H1 (cell line): ENCODE measurements at regions not wholly inside any gene's neighbourhood (a gene's known extent, or its start where the extent isn't known, plus 50 kb on each side); places are given as distances from the start of the nearest gene placed in this dataset.

Source experiments
- CTCF ChIA-PET: fragments of 300-600 bp; sonication (Branson Sonifier 250); formaldehyde crosslinking; loops from one replicate; lab custom pipeline; 2021; ENCODE audit not compliant: partially characterized antibody; lab: Charles Lee
- POLR2A ChIA-PET: fragments of 300-600 bp; sonication (Branson Sonifier 250); formaldehyde crosslinking; loops from one replicate; lab custom pipeline; 2021; ENCODE audit warnings: inconsistent platforms; ENCODE audit not compliant: partially characterized antibody; lab: Charles Lee
- DNase-seq, 2 experiments: peaks; one replicate each; pipeline versions ENCODE4 v3.0.0 to v3.0.0-alpha.2; 2010 to 2022; ENCODE audit warnings: low spot score in 2 of 2, low read depth in 1 of 2, mixed read lengths in 1 of 2
- FAIRE-seq: peaks from 2 replicates; lab custom pipeline; 2011; peaks lifted over from hg19 to GRCh38; lab: Jason Lieb, UNC
- H2AFZ ChIP-seq: 2 replicates; pipeline ENCODE4 v1.8.1; 2012; ENCODE audit warnings: low read length, inconsistent platforms
- H2AK5ac ChIP-seq: 2 replicates; pipeline ENCODE4 v1.6.1; 2013; ENCODE audit warnings: low read depth, low read length
- H2BK120ac ChIP-seq: replicated peaks from 2 replicates; pipeline ENCODE3; 2013; ENCODE audit warnings: low read depth, low read length, inconsistent platforms
- H2BK12ac ChIP-seq: 2 replicates; pipeline ENCODE4 v1.6.1; 2013; ENCODE audit warnings: low read depth, low read length
- H2BK15ac ChIP-seq: 2 replicates; pipeline ENCODE4 v1.6.1; 2013; ENCODE audit warnings: low read length
- H2BK20ac ChIP-seq: 2 replicates; pipeline ENCODE4 v1.6.1; 2013; ENCODE audit warnings: low read length
- H2BK5ac ChIP-seq: 2 replicates; pipeline ENCODE4 v1.6.1; 2013; ENCODE audit warnings: low read depth, low read length
- H3K14ac ChIP-seq: 2 replicates; pipeline ENCODE4 v1.6.1; 2013; ENCODE audit warnings: inconsistent platforms; ENCODE audit not compliant: insufficient read length
- H3K18ac ChIP-seq: 2 replicates; pipeline ENCODE4 v1.6.1; 2013; ENCODE audit warnings: low read length; ENCODE audit errors: extremely low read depth
- H3K23ac ChIP-seq: 2 replicates; pipeline ENCODE4 v1.6.1; 2013; ENCODE audit warnings: inconsistent platforms; ENCODE audit not compliant: insufficient read length
- H3K23me2 ChIP-seq: 2 replicates; pipeline ENCODE4 v1.6.1; 2013; ENCODE audit warnings: low read depth, low read length
- H3K27ac ChIP-seq: 2 replicates; pipeline ENCODE4 v1.6.1; 2011; ENCODE audit warnings: low read depth, low read length, inconsistent platforms
- H3K27me3 ChIP-seq, 4 experiments: replicated peaks in 1 of 4; 1 replicate in 1 of 4; 2 replicates in 3 of 4; pipeline versions ENCODE4 v1.6.1 to v1.8.1; 2011 to 2013; ENCODE audit warnings: low read length in 3 of 4, mild to moderate bottlenecking in 3 of 4, inconsistent platforms in 2 of 4, mixed read lengths in 2 of 4, moderate library complexity in 1 of 4; ENCODE audit not compliant: control insufficient read depth in 3 of 4, insufficient read depth in 3 of 4; ENCODE audit errors: extremely low read depth in 1 of 4
- H3K36me3 ChIP-seq, 4 experiments: 2 replicates each; pipeline versions ENCODE4 v1.6.1 to v1.8.1; 2011 to 2013; ENCODE audit warnings: mild to moderate bottlenecking in 4 of 4, low read length in 3 of 4, moderate library complexity in 2 of 4, control low read depth in 1 of 4, inconsistent platforms in 1 of 4; ENCODE audit not compliant: insufficient read depth in 4 of 4, control insufficient read depth in 2 of 4
- H3K4ac ChIP-seq: replicated peaks from 2 replicates; pipeline ENCODE3; 2013; ENCODE audit warnings: low read length, low read depth, mixed read lengths, inconsistent platforms; ENCODE audit not compliant: insufficient read length
- H3K4me1 ChIP-seq, 4 experiments: replicated peaks in 1 of 4; 1 replicate in 1 of 4; 2 replicates in 3 of 4; pipeline versions ENCODE4 v1.6.1 to v1.8.1; 2011 to 2013; ENCODE audit warnings: low read length in 3 of 4, inconsistent platforms in 2 of 4, mixed read lengths in 1 of 4; ENCODE audit not compliant: insufficient read depth in 4 of 4, control insufficient read depth in 3 of 4
- H3K4me2 ChIP-seq, 2 experiments: 2 replicates each; pipeline versions ENCODE4 v1.6.1 to v1.8.1; 2011 to 2013; ENCODE audit warnings: low read depth in 2 of 2, low read length in 2 of 2, control low read depth in 1 of 2, inconsistent platforms in 1 of 2, mild to moderate bottlenecking in 1 of 2; ENCODE audit not compliant: insufficient read depth in 1 of 2
- H3K4me3 ChIP-seq, 4 experiments: fragments of 200-600, 300-600 bp in 1 of 4; sonication (generic), shearing (Covaris generic), sonication (Bioruptor Twin) in 1 of 4; 2 replicates each; pipeline versions ENCODE4 v1.5.1 to v1.8.1; 2011 to 2016; ENCODE audit warnings: low read length in 4 of 4, low read depth in 3 of 4, control low read depth in 2 of 4, inconsistent platforms in 2 of 4, mild to moderate bottlenecking in 2 of 4, mixed read lengths in 1 of 4, moderate library complexity in 1 of 4; ENCODE audit not compliant: insufficient read depth in 2 of 4; ENCODE audit errors: extremely low read depth in 1 of 4
- H3K56ac ChIP-seq: replicated peaks from 2 replicates; pipeline ENCODE3; 2013; ENCODE audit warnings: low read depth, mild to moderate bottlenecking, mixed read lengths, low read length, inconsistent platforms; ENCODE audit not compliant: insufficient read length
- H3K79me1 ChIP-seq: 2 replicates; pipeline ENCODE4 v1.6.1; 2013; ENCODE audit warnings: low read depth, low read length, control low read depth
- H3K79me2 ChIP-seq, 2 experiments: 2 replicates each; pipeline versions ENCODE4 v1.6.1 to v1.8.1; 2012 to 2013; ENCODE audit warnings: low read length in 2 of 2, mild to moderate bottlenecking in 2 of 2, inconsistent platforms in 1 of 2; ENCODE audit not compliant: insufficient read depth in 2 of 2, control insufficient read depth in 1 of 2
- H3K9ac ChIP-seq, 4 experiments: replicated peaks in 1 of 4; 1 replicate in 1 of 4; 2 replicates in 3 of 4; pipeline versions ENCODE4 v1.6.1 to v1.8.1; 2011 to 2013; ENCODE audit warnings: low read depth in 3 of 4, low read length in 3 of 4, control low read depth in 2 of 4, mild to moderate bottlenecking in 2 of 4, moderate library complexity in 2 of 4, inconsistent platforms in 1 of 4; ENCODE audit errors: extremely low read depth in 1 of 4
- H3K9me3 ChIP-seq, 2 experiments: 2 replicates each; pipeline versions ENCODE4 v1.6.1 to v1.8.1; 2012 to 2013; ENCODE audit warnings: mild to moderate bottlenecking in 2 of 2, moderate library complexity in 2 of 2, control low read depth in 1 of 2, inconsistent platforms in 1 of 2, low read depth in 1 of 2, low read length in 1 of 2, mixed read lengths in 1 of 2; ENCODE audit not compliant: insufficient read depth in 2 of 2
- H4K20me1 ChIP-seq, 2 experiments: replicated peaks in 1 of 2; 2 replicates each; pipeline versions ENCODE3 to v1.8.1; 2011 to 2013; ENCODE audit warnings: inconsistent platforms in 2 of 2, low read length in 2 of 2, mild to moderate bottlenecking in 1 of 2; ENCODE audit not compliant: insufficient read depth in 2 of 2, control insufficient read depth in 1 of 2
- H4K5ac ChIP-seq: 2 replicates; pipeline ENCODE4 v1.6.1; 2013; ENCODE audit warnings: low read length, low read depth, mixed read lengths, inconsistent platforms; ENCODE audit not compliant: insufficient read length
- H4K8ac ChIP-seq: 2 replicates; pipeline ENCODE4 v1.8.0; 2013; ENCODE audit warnings: mild to moderate bottlenecking, moderate library complexity, low read length, inconsistent platforms; ENCODE audit not compliant: insufficient read depth; ENCODE audit errors: extremely low read depth
- H4K91ac ChIP-seq: replicated peaks from 2 replicates; pipeline ENCODE3; 2013; ENCODE audit warnings: low read length, mixed read lengths, inconsistent platforms; ENCODE audit not compliant: insufficient read length
- JUN ChIP-seq: IDR thresholded peaks from 2 replicates; pipeline ENCODE4 v1.6.1; 2011; ENCODE audit warnings: low read depth, mild to moderate bottlenecking, improper control_type of control experiment, low read length
- MAX ChIP-seq: IDR thresholded peaks from 2 replicates; pipeline ENCODE4 v1.6.1; 2012; ENCODE audit warnings: inconsistent platforms
- RNF2 ChIP-seq: fragments of 200-900, 300-1000 bp; sonication (generic); IDR thresholded peaks from 2 replicates; pipeline ENCODE4 v1.7.1; 2016; ENCODE audit warnings: borderline replicate concordance, low read depth, mild to moderate bottlenecking, antibody characterized with exemption, low read length; ENCODE audit not compliant: poor library complexity, severe bottlenecking; ENCODE audit errors: missing control alignments
- SIRT6 ChIP-seq: IDR thresholded peaks from one replicate; pipeline ENCODE4 v1.7.1; 2012; ENCODE audit warnings: low read length, inconsistent platforms

GRCh38 chr18:22767653-22768052, 165.5 kb upstream of the RBBP8 start:
- Histone ChIP-seq H4K91ac (no peak overlapping the region), H3K9ac (no peak overlapping the region), H3K27me3 (no peaks in the 10 kb centered on the region), H3K27ac (no peak overlapping the region), H2BK15ac (no peak overlapping the region), H3K23ac (no peak overlapping the region), H3K9me3 (no peaks in the 10 kb centered on the region), H2BK20ac (no peak overlapping the region), H2BK5ac (no peak overlapping the region)
- CTCF ChIA-PET: interaction anchor here (1.1 kb wide), 1 partner anchor 511 kb away, joined by 5 read pairs; no protein-coding TSS in a partner anchor
- TF ChIP-seq MAX (no peak), JUN (no peak), SIRT6 (no peak), RNF2 (no peak)
- TF ChIP-seq, all 59 proteins: peak for 0
- no peak for DNase-seq
- POLR2A ChIA-PET: no interaction called here
- H2AK5ac ChIP-seq: no peak overlapping the region
- H2BK12ac ChIP-seq: no peak overlapping the region
- no peak overlapping the region for H3K56ac ChIP-seq
- H3K23me2 ChIP-seq: no peaks in the 10 kb centered on the region
- no peaks in the 10 kb centered on the region for H4K20me1 ChIP-seq
- H2BK120ac ChIP-seq: no peak overlapping the region
- no peak for FAIRE-seq
- H4K5ac ChIP-seq: no peak overlapping the region
- no peak overlapping the region for H3K4ac ChIP-seq
- no peaks in the 10 kb centered on the region for H3K4me1 ChIP-seq
- H2AFZ ChIP-seq: no peak overlapping the region
- H3K18ac ChIP-seq: no peak overlapping the region
- no peaks in the 10 kb centered on the region for H3K36me3 ChIP-seq
- no peak overlapping the region for H3K4me3 ChIP-seq
- no peak overlapping the region for H3K4me2 ChIP-seq
- no peak overlapping the region for H4K8ac ChIP-seq
- H3K79me1 ChIP-seq: no peaks in the 10 kb centered on the region
- H3K79me2 ChIP-seq: no peaks in the 10 kb centered on the region
- no peak overlapping the region for H3K14ac ChIP-seq
